ENCODE measurements at regions not wholly inside any gene's neighbourhood (a gene's known extent, or its start where the extent isn't known, plus 50 kb on each side); places are given as distances from the start of the nearest gene placed in this dataset.

DNA sequence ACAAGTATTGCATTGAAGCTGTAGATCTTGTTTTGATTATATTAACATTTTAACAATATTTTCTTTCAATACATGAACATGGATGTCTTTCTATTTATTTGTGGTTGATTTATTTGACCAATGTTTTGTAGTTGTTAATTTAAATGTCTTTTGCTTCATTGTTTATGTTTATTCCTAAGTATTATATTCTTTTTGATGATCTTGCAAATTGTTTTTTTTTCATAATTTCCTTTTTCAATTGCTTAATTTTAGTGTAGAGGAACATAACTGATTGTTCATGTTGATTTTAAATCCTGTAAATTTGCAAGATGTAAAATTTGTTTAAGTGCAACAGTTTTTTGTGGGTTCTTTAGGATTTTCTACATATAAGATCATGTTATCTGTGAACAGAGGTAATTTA lies 744.1 kb downstream of the FAM133A start:
- TF ChIP-seq, protein P1, sequence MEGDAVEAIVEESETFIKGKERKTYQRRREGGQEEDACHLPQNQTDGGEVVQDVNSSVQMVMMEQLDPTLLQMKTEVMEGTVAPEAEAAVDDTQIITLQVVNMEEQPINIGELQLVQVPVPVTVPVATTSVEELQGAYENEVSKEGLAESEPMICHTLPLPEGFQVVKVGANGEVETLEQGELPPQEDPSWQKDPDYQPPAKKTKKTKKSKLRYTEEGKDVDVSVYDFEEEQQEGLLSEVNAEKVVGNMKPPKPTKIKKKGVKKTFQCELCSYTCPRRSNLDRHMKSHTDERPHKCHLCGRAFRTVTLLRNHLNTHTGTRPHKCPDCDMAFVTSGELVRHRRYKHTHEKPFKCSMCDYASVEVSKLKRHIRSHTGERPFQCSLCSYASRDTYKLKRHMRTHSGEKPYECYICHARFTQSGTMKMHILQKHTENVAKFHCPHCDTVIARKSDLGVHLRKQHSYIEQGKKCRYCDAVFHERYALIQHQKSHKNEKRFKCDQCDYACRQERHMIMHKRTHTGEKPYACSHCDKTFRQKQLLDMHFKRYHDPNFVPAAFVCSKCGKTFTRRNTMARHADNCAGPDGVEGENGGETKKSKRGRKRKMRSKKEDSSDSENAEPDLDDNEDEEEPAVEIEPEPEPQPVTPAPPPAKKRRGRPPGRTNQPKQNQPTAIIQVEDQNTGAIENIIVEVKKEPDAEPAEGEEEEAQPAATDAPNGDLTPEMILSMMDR (IDR thresholded peaks at IDR 0.05): no peak
- TF ChIP-seq EP300 (IDR thresholded peaks at IDR 0.05) (no peak), POLR2AphosphoS5 (IDR thresholded peaks at IDR 0.05) (no peak), POLR2A (IDR thresholded peaks at IDR 0.05; ENCODE audit: low read depth) (no peak)
